Endothelial cell (in vitro differentiated cells): ENCODE measurements at regions not wholly inside any gene's neighbourhood (a gene's known extent, or its start where the extent isn't known, plus 50 kb on each side); places are given as distances from the start of the nearest gene placed in this dataset.

Experiments
- DNase-seq: peaks from one replicate; pipeline ENCODE4 v3.0.0; 2021; ENCODE audit warnings: low spot score
- H3K27ac Mint-ChIP-seq: one replicate; pipeline ENCODE4 v1.8.0; 2021; ENCODE audit warnings: mixed read lengths, inconsistent platforms; ENCODE audit not compliant: unreplicated experiment
- H3K27me3 Mint-ChIP-seq: one replicate; pipeline ENCODE4 v1.8.0; 2021; ENCODE audit warnings: mild to moderate bottlenecking, moderate library complexity, mixed read lengths, inconsistent platforms; ENCODE audit not compliant: unreplicated experiment
- H3K36me3 Mint-ChIP-seq: one replicate; pipeline ENCODE4 v1.8.0; 2021; ENCODE audit warnings: mild to moderate bottlenecking, low read depth, mixed read lengths, inconsistent platforms; ENCODE audit not compliant: unreplicated experiment
- H3K4me1 Mint-ChIP-seq: one replicate; pipeline ENCODE4 v1.8.0; 2021; ENCODE audit warnings: mild to moderate bottlenecking, mixed read lengths, inconsistent platforms; ENCODE audit not compliant: unreplicated experiment
- H3K4me3 Mint-ChIP-seq: one replicate; pipeline ENCODE4 v1.8.0; 2021; ENCODE audit warnings: mild to moderate bottlenecking, mixed read lengths, inconsistent platforms; ENCODE audit not compliant: unreplicated experiment
- H3K9me3 Mint-ChIP-seq: one replicate; pipeline ENCODE4 v1.8.0; 2021; ENCODE audit warnings: mixed read lengths, inconsistent platforms; ENCODE audit not compliant: unreplicated experiment
- TF ChIP-seq, protein P1 (sequence below): fragments of 200-600 bp; sonication (generic); IDR thresholded peaks from one replicate; pipeline ENCODE4 v1.5.0; 2021; ENCODE audit warnings: antibody characterized with exemption; ENCODE audit not compliant: unreplicated experiment

DNA sequence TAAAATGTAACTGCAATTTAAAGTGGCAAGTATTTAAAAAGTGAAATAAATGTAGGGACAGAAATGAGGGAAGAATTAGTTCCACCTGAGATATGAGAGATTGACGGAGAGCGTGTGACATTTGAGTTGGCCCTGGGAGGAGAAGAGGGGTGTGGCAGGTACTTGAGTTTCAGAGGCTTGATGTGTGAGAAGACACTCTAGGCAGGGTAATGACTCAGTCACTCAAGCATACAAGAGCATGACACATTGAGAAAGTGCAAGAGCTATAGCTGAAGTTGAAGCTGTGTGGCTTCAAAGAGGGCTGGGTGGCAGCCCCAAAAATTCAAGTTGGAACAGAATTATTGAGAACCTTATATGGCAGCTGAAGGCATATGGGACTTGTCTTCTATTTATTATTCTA is 420.5 kb downstream of the SLITRK2 start:
- Mint-ChIP-seq H3K27me3 (no peaks in the 10 kb centered on the region), H3K4me3 (no peak overlapping the region), H3K9me3 (no peaks in the 10 kb centered on the region), H3K36me3 (no peaks in the 10 kb centered on the region), H3K27ac (no peak overlapping the region), H3K4me1 (no peaks in the 10 kb centered on the region)
- TF ChIP-seq, protein P1, sequence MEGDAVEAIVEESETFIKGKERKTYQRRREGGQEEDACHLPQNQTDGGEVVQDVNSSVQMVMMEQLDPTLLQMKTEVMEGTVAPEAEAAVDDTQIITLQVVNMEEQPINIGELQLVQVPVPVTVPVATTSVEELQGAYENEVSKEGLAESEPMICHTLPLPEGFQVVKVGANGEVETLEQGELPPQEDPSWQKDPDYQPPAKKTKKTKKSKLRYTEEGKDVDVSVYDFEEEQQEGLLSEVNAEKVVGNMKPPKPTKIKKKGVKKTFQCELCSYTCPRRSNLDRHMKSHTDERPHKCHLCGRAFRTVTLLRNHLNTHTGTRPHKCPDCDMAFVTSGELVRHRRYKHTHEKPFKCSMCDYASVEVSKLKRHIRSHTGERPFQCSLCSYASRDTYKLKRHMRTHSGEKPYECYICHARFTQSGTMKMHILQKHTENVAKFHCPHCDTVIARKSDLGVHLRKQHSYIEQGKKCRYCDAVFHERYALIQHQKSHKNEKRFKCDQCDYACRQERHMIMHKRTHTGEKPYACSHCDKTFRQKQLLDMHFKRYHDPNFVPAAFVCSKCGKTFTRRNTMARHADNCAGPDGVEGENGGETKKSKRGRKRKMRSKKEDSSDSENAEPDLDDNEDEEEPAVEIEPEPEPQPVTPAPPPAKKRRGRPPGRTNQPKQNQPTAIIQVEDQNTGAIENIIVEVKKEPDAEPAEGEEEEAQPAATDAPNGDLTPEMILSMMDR = no peak
- no peak for DNase-seq

DNA sequence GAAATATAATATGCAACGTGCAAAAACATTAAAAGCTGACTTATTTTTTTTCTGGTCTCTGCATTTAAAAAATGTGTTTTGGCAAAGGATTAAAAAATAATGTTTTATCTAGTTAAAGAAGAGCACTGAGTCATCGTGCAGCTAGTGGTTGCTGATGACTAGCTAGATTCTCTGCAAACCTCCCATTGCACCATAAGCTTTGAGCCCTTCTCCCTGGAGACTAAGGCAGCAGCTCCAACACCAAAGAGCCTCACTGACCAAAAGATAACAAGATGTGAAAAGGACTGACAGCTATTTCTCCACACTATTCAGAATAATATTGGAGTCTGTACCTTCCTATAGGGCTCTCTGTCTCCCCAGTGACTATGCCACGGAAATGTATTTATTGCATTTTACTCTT is 424.3 kb downstream of the SLITRK2 start:
- DNase-seq = no peak
- H3K27ac Mint-ChIP-seq = no peak overlapping the region
- TF ChIP-seq, protein P1 = no peak
- no peaks in the 10 kb centered on the region for H3K9me3 Mint-ChIP-seq
- no peaks in the 10 kb centered on the region for H3K36me3 Mint-ChIP-seq
- H3K4me3 Mint-ChIP-seq = no peak overlapping the region
- no peaks in the 10 kb centered on the region for H3K27me3 Mint-ChIP-seq
- H3K4me1 Mint-ChIP-seq = no peaks in the 10 kb centered on the region

DNA sequence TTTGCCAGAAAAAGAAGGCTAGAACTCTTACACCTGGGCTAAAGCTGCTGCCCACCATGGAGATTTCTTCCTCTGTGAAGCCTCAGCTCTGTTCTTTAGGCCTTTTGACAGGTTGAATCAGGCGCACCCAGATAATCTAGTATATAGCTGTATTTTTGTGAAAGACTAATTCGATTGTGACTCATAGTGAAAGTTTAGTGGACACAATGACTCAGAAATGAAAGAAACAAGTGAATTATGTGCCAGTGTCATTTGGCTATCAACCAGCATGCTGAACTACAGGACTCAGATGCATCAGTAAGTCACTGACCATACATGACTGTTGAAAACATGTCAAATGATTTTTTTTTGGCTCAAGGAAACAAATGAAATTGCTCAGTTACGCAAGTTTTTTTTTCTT is 425.4 kb downstream of the SLITRK2 start:
- Mint-ChIP-seq H3K36me3 (no peaks in the 10 kb centered on the region), H3K9me3 (no peaks in the 10 kb centered on the region), H3K27me3 (no peaks in the 10 kb centered on the region), H3K4me1 (no peaks in the 10 kb centered on the region), H3K27ac (no peak overlapping the region), H3K4me3 (no peak overlapping the region)
- no peak for DNase-seq
- TF ChIP-seq, protein P1 = no peak

DNA sequence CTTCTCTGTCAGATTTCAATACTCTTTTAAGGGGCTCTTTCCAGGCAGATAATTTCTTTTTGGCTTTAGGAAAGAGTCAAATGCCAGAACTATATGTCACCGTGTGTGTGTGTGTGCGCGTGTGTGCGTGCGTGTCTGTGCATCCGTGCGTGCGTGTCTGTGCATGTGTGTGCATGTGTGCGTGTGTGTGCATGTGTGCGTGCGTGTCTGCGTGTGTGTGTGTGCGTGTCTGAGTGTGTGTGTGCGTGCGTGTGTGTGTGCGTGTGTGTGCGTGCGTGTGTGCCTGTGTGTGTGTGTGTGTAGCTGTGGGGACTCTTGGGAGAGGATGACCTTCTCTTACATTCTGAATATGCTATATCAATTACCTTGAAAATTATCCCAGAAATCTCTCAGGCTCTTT is 441.6 kb downstream of the SLITRK2 start:
- Mint-ChIP-seq H3K4me3 (no peak overlapping the region), H3K4me1 (no peaks in the 10 kb centered on the region), H3K27me3 (peaks cover 3% of the 10 kb centered on the region), H3K27ac (no peak overlapping the region), H3K36me3 (no peaks in the 10 kb centered on the region), H3K9me3 (no peaks in the 10 kb centered on the region)
- no peak for DNase-seq
- TF ChIP-seq, protein P1 = no peak

DNA sequence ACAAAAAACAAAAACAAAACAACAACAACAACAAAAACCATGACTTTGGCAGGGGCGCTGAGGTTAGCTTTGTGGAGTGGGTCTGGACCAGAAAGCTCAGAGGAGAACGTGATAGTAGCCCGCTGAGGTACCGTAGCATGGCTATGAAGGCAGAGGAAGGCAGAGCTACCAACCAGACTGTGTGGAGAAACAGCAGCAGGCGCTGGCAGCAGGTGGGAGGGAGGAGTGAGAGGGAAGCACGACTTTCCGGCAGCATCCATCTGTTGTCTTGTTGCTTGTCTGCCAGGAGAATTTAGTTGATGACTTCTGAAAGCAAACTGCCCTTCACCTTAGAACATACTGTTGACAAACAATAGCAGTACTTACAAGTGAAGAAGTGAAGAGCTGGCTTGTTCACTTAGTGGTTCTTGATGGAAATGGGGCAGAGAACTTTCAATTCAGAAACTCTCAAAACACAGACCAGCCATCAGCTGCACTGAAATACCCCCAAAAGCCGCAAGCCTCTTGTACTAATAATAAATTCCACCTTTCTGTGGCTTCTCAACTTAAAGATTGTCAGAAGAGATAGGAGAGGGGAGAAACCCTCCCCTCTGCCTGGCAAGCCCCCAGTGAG is 447.2 kb downstream of the SLITRK2 start:
- H3K4me1 Mint-ChIP-seq = no peaks in the 10 kb centered on the region
- no peak overlapping the region for H3K4me3 Mint-ChIP-seq
- H3K36me3 Mint-ChIP-seq = no peaks in the 10 kb centered on the region
- no peaks in the 10 kb centered on the region for H3K9me3 Mint-ChIP-seq
- TF ChIP-seq, protein P1 = no peak
- H3K27ac Mint-ChIP-seq = no peak overlapping the region
- no peak for DNase-seq
- H3K27me3 Mint-ChIP-seq = no peaks in the 10 kb centered on the region
